Hepatocyte (in vitro differentiated cells): ENCODE measurements at regions not wholly inside any gene's neighbourhood (a gene's known extent, or its start where the extent isn't known, plus 50 kb on each side); places are given as distances from the start of the nearest gene placed in this dataset.

Source experiments
- EZH2 ChIP-seq: fragments of 200-600 bp; sonication (generic); IDR thresholded peaks from 2 replicates; pipeline ENCODE4 v1.6.1; 2016; ENCODE audit warnings: antibody characterized with exemption, mild to moderate bottlenecking, borderline replicate concordance
- EZH2phosphoT487 ChIP-seq: fragments of 200-600 bp; sonication (generic); IDR thresholded peaks from one replicate; pipeline ENCODE4 v1.6.1; 2018; ENCODE audit warnings: antibody characterized with exemption, mild to moderate bottlenecking, low read depth, moderate library complexity; ENCODE audit not compliant: unreplicated experiment, severe bottlenecking

- TF ChIP-seq EZH2 (no peak), EZH2phosphoT487 (no peak)
Observed at GRCh38 chr2:139196754-139197153, 416.6 kb upstream of the NXPH2 start.
